ENCODE measurements at regions not wholly inside any gene's neighbourhood (a gene's known extent, or its start where the extent isn't known, plus 50 kb on each side); places are given as distances from the start of the nearest gene placed in this dataset.

DNA sequence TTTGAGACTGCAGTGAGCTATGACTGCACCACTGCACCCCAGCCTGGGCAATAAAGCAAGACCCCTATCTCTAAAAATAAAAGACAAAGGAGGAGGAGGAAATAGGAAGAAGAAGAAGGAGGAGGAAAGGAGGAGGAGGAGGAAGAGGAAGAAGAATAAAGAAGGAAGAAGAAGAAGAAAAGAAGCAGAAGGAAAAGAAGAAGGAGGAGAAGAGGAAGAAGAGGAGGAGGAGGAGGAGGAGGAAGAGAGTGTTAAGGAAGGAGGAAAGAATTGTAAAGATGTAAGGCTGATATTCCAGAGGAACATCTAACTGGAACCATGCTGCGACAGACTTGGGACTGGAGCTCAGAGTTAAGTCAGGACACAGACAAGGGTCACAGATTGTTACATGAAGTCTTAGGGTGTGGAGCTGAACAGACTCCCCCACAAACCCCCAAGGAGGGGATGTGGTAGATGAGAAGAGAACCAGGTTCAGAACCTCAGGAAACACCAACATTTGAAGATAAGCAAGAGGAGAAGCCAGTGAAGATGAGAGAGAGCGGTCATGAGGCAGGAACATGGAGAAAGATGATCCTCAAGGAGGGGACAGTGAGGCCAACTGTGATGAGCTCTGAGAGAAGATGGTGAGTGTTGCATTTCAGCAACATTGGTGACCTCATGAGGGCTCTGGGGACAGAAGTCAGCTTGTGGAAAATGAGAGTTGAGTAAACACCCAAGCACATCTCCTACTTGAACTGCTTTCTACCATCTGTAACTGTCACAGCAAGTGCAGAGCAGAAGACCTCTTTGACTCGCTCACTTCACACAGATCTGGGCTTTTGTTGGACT lies 118.2 kb downstream of the CD164 start:
- no peaks in the 10 kb centered on the region for H3K9me3 ChIP-seq (ENCODE audit: control insufficient read depth in 2 of 3, insufficient read depth in 1 of 3, low read length in 3 of 3)
- no peak for DNase-seq
- no peak overlapping the region for H3K4me3 ChIP-seq (ENCODE audit: low read length in 3 of 3)
- H3K4me1 ChIP-seq (ENCODE audit: control insufficient read depth in 2 of 3, insufficient read depth in 2 of 3, low read depth in 1 of 3, low read length in 3 of 3), result no peaks in the 10 kb centered on the region
- TF ChIP-seq, protein P1, sequence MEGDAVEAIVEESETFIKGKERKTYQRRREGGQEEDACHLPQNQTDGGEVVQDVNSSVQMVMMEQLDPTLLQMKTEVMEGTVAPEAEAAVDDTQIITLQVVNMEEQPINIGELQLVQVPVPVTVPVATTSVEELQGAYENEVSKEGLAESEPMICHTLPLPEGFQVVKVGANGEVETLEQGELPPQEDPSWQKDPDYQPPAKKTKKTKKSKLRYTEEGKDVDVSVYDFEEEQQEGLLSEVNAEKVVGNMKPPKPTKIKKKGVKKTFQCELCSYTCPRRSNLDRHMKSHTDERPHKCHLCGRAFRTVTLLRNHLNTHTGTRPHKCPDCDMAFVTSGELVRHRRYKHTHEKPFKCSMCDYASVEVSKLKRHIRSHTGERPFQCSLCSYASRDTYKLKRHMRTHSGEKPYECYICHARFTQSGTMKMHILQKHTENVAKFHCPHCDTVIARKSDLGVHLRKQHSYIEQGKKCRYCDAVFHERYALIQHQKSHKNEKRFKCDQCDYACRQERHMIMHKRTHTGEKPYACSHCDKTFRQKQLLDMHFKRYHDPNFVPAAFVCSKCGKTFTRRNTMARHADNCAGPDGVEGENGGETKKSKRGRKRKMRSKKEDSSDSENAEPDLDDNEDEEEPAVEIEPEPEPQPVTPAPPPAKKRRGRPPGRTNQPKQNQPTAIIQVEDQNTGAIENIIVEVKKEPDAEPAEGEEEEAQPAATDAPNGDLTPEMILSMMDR (IDR thresholded peaks at IDR 0.05; ENCODE audit: borderline replicate concordance, extremely low read depth, insufficient read depth), result no peak
- no peak for FAIRE-seq
- no peaks in the 10 kb centered on the region for H3K27me3 ChIP-seq (ENCODE audit: control insufficient read depth, insufficient read depth, low read length)
- no peak overlapping the region for H3K27ac ChIP-seq (ENCODE audit: low read depth in 2 of 2, low read length in 2 of 2)
- H3K36me3 ChIP-seq (ENCODE audit: control insufficient read depth in 2 of 3, insufficient read depth in 3 of 3, low read length in 3 of 3), result no peaks in the 10 kb centered on the region
- H3K9ac ChIP-seq (ENCODE audit: low read length in 3 of 3), result no peak overlapping the region
- intact Hi-C loops (cut with DNase I), result no loop called here

DNA sequence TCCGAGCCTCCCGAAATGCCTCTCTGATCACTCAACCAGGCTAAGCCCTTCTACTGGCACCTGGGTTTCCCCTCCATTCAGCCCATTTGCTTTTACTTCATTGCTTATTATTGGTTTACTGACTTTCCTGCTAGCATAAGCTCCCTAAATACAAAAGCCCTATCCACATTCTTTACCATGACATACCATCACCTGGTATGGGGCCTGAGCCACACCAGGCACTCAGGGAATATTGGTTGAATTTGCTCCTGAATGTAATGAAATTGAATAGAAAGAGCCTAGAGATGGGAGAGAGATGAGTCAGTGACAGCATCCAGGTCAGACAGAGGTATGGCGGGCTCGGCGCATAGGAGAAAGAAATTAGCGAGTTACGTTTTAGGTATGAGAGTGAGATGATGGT lies 120.0 kb downstream of the CD164 start:
- Histone ChIP-seq H3K9ac (ENCODE audit: low read length in 3 of 3) (no peak overlapping the region), H3K27ac (ENCODE audit: low read depth in 2 of 2, low read length in 2 of 2) (no peak overlapping the region), H3K4me1 (ENCODE audit: control insufficient read depth in 2 of 3, insufficient read depth in 2 of 3, low read depth in 1 of 3, low read length in 3 of 3) (no peaks in the 10 kb centered on the region), H3K4me3 (ENCODE audit: low read length in 3 of 3) (no peak overlapping the region), H3K27me3 (ENCODE audit: control insufficient read depth, insufficient read depth, low read length) (no peaks in the 10 kb centered on the region), H3K36me3 (ENCODE audit: control insufficient read depth in 2 of 3, insufficient read depth in 3 of 3, low read length in 3 of 3) (no peaks in the 10 kb centered on the region), H3K9me3 (ENCODE audit: control insufficient read depth in 2 of 3, insufficient read depth in 1 of 3, low read length in 3 of 3) (no peaks in the 10 kb centered on the region)
- DNase-seq (no peak), FAIRE-seq (no peak)
- intact Hi-C loops (cut with DNase I), result no loop called here
- TF ChIP-seq, protein P1 (IDR thresholded peaks at IDR 0.05; ENCODE audit: borderline replicate concordance, extremely low read depth, insufficient read depth), result no peak

DNA sequence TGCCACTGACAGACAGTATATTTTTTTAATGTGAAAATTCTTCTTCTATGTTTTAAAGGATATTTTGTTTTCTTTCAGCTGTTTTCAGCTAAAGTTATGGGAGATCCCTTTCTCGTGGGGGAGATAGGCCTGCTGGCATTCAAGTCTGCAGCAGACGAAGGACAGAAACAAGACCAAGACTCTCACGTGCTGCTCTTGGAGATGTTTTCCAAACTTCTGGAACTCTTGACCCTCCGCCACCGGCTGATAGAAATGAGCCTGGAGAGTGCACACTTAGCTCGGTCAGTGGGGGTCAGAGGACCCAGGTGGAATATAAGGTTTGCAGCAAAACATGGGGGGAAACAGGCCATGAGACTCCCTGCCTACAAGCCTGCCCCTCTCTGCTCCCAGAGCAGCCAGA lies 120.5 kb downstream of the CD164 start:
- no peaks in the 10 kb centered on the region for H3K9me3 ChIP-seq (ENCODE audit: control insufficient read depth in 2 of 3, insufficient read depth in 1 of 3, low read length in 3 of 3)
- H3K27ac ChIP-seq (ENCODE audit: low read depth in 2 of 2, low read length in 2 of 2), result no peak overlapping the region
- no peaks in the 10 kb centered on the region for H3K36me3 ChIP-seq (ENCODE audit: control insufficient read depth in 2 of 3, insufficient read depth in 3 of 3, low read length in 3 of 3)
- no peaks in the 10 kb centered on the region for H3K4me1 ChIP-seq (ENCODE audit: control insufficient read depth in 2 of 3, insufficient read depth in 2 of 3, low read depth in 1 of 3, low read length in 3 of 3)
- intact Hi-C loops (cut with DNase I), result no loop called here
- no peak for FAIRE-seq
- no peak overlapping the region for H3K4me3 ChIP-seq (ENCODE audit: low read length in 3 of 3)
- no peak overlapping the region for H3K9ac ChIP-seq (ENCODE audit: low read length in 3 of 3)
- TF ChIP-seq, protein P1 (IDR thresholded peaks at IDR 0.05; ENCODE audit: borderline replicate concordance, extremely low read depth, insufficient read depth), result no peak
- DNase-seq, result no peak
- H3K27me3 ChIP-seq (ENCODE audit: control insufficient read depth, insufficient read depth, low read length), result no peaks in the 10 kb centered on the region

Data from kidney (tissue), 13 donors.